ENCODE measurements at regions not wholly inside any gene's neighbourhood (a gene's known extent, or its start where the extent isn't known, plus 50 kb on each side); places are given as distances from the start of the nearest gene placed in this dataset.

DNA sequence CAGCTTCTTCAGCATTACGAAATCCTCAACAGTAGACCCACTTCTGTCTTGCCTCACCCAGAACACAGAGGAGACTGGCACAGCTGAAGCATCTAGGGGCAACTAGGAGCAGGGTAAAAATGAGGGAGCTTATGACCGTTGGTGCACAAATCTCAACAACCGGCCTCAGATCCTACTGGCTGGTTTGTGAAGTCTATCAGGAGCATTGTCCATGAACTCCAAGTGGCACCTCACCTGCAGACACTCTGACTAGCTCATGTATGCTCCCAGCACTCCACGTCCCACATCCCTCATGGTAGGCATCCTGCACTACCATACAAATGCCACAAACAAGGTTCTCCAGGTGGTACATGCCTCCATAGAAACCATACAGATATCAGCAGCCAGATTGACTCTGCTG, 163.1 kb downstream of the TLE3 start:
- no peaks in the 10 kb centered on the region for H3K79me2 ChIP-seq (ENCODE audit: insufficient read depth, low read depth, low read length)
- peaks cover 10% of the 10 kb centered on the region for H3K9me3 ChIP-seq (ENCODE audit: low read length)
- H3K36me3 ChIP-seq (ENCODE audit: insufficient read depth, low read length), result no peaks in the 10 kb centered on the region
- H3K9me2 ChIP-seq (ENCODE audit: insufficient read depth, low read length), result no peaks in the 10 kb centered on the region
- intact Hi-C loops (cut with micrococcal nuclease; ENCODE audit: unreplicated experiment), result no loop called here
- ChIA-PET POLR2A (no interaction called here), CTCF (ENCODE audit: unreplicated experiment) (no interaction called here)
- H2AFZ ChIP-seq (ENCODE audit: low read length), result no peak overlapping the region
- TF ChIP-seq, protein P1, sequence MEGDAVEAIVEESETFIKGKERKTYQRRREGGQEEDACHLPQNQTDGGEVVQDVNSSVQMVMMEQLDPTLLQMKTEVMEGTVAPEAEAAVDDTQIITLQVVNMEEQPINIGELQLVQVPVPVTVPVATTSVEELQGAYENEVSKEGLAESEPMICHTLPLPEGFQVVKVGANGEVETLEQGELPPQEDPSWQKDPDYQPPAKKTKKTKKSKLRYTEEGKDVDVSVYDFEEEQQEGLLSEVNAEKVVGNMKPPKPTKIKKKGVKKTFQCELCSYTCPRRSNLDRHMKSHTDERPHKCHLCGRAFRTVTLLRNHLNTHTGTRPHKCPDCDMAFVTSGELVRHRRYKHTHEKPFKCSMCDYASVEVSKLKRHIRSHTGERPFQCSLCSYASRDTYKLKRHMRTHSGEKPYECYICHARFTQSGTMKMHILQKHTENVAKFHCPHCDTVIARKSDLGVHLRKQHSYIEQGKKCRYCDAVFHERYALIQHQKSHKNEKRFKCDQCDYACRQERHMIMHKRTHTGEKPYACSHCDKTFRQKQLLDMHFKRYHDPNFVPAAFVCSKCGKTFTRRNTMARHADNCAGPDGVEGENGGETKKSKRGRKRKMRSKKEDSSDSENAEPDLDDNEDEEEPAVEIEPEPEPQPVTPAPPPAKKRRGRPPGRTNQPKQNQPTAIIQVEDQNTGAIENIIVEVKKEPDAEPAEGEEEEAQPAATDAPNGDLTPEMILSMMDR (conservative IDR thresholded peaks at IDR 0.05; ENCODE audit: low read length), result no peak
- TF ChIP-seq EZH2phosphoT487 (IDR thresholded peaks at IDR 0.05; ENCODE audit: borderline replicate concordance, low read depth, low read length), result no peak
- no peak overlapping the region for H3K27ac ChIP-seq (ENCODE audit: low read depth, low read length, poor library complexity, severe bottlenecking)
- H3K4me1 ChIP-seq (ENCODE audit: insufficient read depth, low read length, poor library complexity, severe bottlenecking), result no peaks in the 10 kb centered on the region
- H4K20me1 ChIP-seq (ENCODE audit: insufficient read depth, low read length), result no peaks in the 10 kb centered on the region
- H3K4me3 ChIP-seq (ENCODE audit: low read depth, low read length, poor library complexity, severe bottlenecking), result no peak overlapping the region
- no peak for DNase-seq (ENCODE audit: low spot score)
- no TSS peak for BruUV-seq (replicated peaks)
- no peak overlapping the region for H3K4me2 ChIP-seq (ENCODE audit: low read length)

DNA sequence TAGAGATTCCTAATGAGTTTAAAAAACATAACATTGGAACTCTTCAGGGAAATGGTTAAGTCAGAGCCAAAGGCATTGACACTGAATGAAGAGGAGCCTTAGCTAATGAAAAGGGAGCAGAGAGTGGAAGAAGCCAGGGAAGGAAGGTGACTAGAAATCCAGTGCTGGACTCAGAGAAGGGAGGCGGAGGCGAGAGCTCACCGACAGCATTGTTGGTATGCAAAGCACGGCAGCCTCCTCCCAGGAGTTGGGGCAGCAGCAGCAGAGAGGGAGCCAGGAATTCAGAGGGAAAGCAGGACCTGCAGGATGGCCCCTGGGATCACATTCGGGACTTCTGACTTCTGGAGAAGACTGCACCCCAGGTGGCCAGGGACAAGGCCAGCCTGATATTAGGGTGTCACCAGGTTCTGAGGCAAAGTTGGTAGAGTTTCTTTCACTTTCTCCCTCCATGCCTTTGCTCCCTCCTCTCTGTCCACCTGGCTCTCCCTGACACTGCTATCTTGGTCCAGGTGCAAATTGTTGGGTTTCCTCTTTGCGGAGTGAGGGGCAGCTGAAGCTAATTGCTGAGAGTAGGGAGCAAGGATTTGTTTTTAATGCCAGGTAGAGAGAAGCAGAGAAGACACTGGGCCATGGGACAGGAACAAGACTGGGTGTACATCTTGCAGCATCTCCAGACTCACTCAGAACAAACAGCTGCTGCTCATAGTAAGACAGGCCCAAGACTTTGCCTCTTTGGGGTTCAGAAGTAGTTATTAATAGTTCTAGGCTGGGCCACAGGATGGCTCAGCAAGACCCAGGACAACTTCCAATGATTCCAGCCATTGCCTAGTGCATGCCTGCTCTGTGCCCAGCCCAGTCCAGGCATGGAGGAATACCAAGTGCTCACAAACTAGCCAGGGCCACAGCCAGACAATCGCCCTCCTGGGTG, 157.9 kb downstream of the TLE3 start:
- intact Hi-C loops (cut with micrococcal nuclease; ENCODE audit: unreplicated experiment), result no loop called here
- POLR2A ChIA-PET, result no interaction called here
- Histone ChIP-seq H4K20me1 (ENCODE audit: insufficient read depth, low read length) (no peaks in the 10 kb centered on the region), H3K36me3 (ENCODE audit: insufficient read depth, low read length) (no peaks in the 10 kb centered on the region), H3K4me2 (ENCODE audit: low read length) (peak overlapping the region; percentile 27; the same call in 1 of the 2 replicates), H3K9me2 (ENCODE audit: insufficient read depth, low read length) (no peaks in the 10 kb centered on the region), H3K4me1 (ENCODE audit: insufficient read depth, low read length, poor library complexity, severe bottlenecking) (no peaks in the 10 kb centered on the region), H2AFZ (ENCODE audit: low read length) (no peak overlapping the region), H3K27ac (ENCODE audit: low read depth, low read length, poor library complexity, severe bottlenecking) (no peak overlapping the region), H3K9me3 (ENCODE audit: low read length) (peaks cover 10% of the 10 kb centered on the region), H3K79me2 (ENCODE audit: insufficient read depth, low read depth, low read length) (no peaks in the 10 kb centered on the region), H3K4me3 (ENCODE audit: low read depth, low read length, poor library complexity, severe bottlenecking) (no peak overlapping the region)
- CTCF ChIA-PET (ENCODE audit: unreplicated experiment), result no interaction called here
- TF ChIP-seq EZH2phosphoT487 (IDR thresholded peaks at IDR 0.05; ENCODE audit: borderline replicate concordance, low read depth, low read length), result no peak
- TF ChIP-seq, protein P1 (conservative IDR thresholded peaks at IDR 0.05; ENCODE audit: low read length), result no peak
- no TSS peak for BruUV-seq (replicated peaks)
- no peak for DNase-seq (ENCODE audit: low spot score)
